Stimulated activated CD4-positive, alpha-beta T cell treated with anti-CD3 and anti-CD28 coated beads, Interleukin-15, amount 100 ng/mL, for 1 hour (primary cell): ENCODE measurements at regions not wholly inside any gene's neighbourhood (a gene's known extent, or its start where the extent isn't known, plus 50 kb on each side); places are given as distances from the start of the nearest gene placed in this dataset.

Source experiments
- DNase-seq, 2 donors: peaks; one replicate each; pipeline ENCODE4 v3.0.0-alpha.2; 2020; ENCODE audit warnings: low read depth in 1 of 2, low spot score in 1 of 2

GRCh38 chr6:12381587-12381986, 91.4 kb downstream of the EDN1 start:
- DNase-seq = no peak

GRCh38 chr6:12383448-12383847, 93.3 kb downstream of the EDN1 start:
- no peak for DNase-seq

GRCh38 chr6:12384357-12384912, 94.3 kb downstream of the EDN1 start:
- no peak for DNase-seq

GRCh38 chr6:12385316-12385715, 95.2 kb downstream of the EDN1 start:
- no peak for DNase-seq

GRCh38 chr6:12386816-12387215, 96.7 kb downstream of the EDN1 start:
- no peak for DNase-seq

- DNase-seq = no peak
Observed at GRCh38 chr6:12391472-12391871, 101.3 kb downstream of the EDN1 start.

GRCh38 chr6:12392490-12392889, 102.3 kb downstream of the EDN1 start:
- DNase-seq = no peak

- DNase-seq = no peak
Observed at GRCh38 chr6:12393100-12393499, 102.9 kb downstream of the EDN1 start.

- no peak for DNase-seq
Observed at GRCh38 chr6:12394170-12394569, 104.0 kb downstream of the EDN1 start.

- DNase-seq = no peak
Observed at GRCh38 chr6:12395898-12396297, 105.7 kb downstream of the EDN1 start.

GRCh38 chr6:12401200-12401599, 111.0 kb downstream of the EDN1 start:
- DNase-seq = no peak

- DNase-seq = no peak
Observed at GRCh38 chr6:12403201-12403826, 113.2 kb downstream of the EDN1 start.

GRCh38 chr6:12403947-12404647, 113.9 kb downstream of the EDN1 start:
- DNase-seq = no peak

- DNase-seq = no peak
Observed at GRCh38 chr6:12404651-12405050, 114.5 kb downstream of the EDN1 start.

GRCh38 chr6:12408752-12409151, 118.6 kb downstream of the EDN1 start:
- DNase-seq = no peak

- DNase-seq = no peak
Observed at GRCh38 chr6:12410946-12411345, 120.8 kb downstream of the EDN1 start.

- no peak for DNase-seq
Observed at GRCh38 chr6:12414096-12414675, 124.0 kb downstream of the EDN1 start.

- no peak for DNase-seq
Observed at GRCh38 chr6:12415980-12416598, 125.9 kb downstream of the EDN1 start.

GRCh38 chr6:12417191-12417590, 127.0 kb downstream of the EDN1 start:
- no peak for DNase-seq

- no peak for DNase-seq
Observed at GRCh38 chr6:12418946-12419345, 128.8 kb downstream of the EDN1 start.

- DNase-seq = no peak
Observed at GRCh38 chr6:12419631-12420272, 129.6 kb downstream of the EDN1 start.
